GM12878 (cell line): ENCODE measurements at regions not wholly inside any gene's neighbourhood (a gene's known extent, or its start where the extent isn't known, plus 50 kb on each side); places are given as distances from the start of the nearest gene placed in this dataset.
A peak's percentile ranks its signal among the peaks of the same experiment; 100 is the strongest.

Experiments used
- CBX5 ChIP-seq: sonication (generic); IDR thresholded peaks from 2 replicates; pipeline ENCODE4 v1.6.1; 2016; ENCODE audit warnings: low read depth, moderate library complexity, mild to moderate bottlenecking, inconsistent platforms
- CHD2 ChIP-seq: IDR thresholded peaks from 2 replicates; pipeline ENCODE4 v1.6.1; 2011; ENCODE audit warnings: low read depth, low read length, improper control_type of control experiment, borderline replicate concordance
- TF ChIP-seq, protein P1 (sequence below): fragments of 450-650 bp; formaldehyde crosslinking; IDR thresholded peaks from 2 replicates; pipeline ENCODE4 v1.4.0; 2020; ENCODE audit warnings: mild to moderate bottlenecking, moderate library complexity

DNA sequence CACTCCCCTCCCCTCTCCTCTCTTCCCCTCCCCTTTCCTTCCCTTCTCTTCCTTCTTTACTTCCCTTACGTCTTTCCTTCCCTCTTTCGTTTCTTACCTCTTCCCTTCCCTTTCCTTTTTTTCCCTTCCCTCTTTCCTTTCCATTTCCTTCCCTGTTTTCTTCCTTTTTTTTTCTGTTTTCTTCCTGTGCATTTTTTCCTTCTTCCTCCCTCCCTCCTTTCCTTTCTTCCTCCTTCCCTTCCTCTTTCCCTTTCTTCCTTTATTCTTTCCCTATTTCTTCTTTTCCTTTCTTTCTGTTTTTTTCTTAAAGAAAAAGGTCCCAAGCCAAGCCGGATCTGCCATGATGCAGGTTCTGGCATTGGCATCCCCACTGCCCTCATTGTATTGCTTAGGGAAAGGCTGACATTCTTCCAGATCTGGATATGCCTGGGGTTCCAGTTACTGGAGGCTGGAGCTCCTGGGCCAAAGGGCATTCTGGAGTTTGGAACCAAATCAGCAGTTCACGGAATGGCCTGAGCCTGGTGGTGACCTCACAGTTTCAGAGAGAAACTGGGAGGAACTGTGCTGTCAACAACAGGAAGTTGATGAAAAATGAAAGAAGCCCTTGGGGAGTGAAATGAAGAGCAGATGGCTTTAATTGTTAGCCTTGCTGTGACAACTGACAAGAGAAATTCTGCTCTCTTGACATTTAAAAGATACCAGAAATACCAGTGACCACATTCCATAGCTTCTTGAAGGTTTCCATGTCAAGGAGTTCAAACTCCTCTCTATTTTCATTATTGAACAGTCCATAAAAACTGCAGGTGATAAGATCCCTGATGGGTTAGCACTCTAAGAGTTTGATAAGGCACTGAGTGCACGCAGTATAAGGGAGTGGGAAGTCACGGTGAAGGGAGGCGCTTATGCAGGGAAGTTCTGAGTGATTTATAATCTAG lies 622.1 kb downstream of the SPRY1 start:
- TF ChIP-seq CBX5 (0 out of 2 replicates have a peak, but pooled peaks have one; percentile 22), CHD2 (no peak)
- TF ChIP-seq, protein P1, sequence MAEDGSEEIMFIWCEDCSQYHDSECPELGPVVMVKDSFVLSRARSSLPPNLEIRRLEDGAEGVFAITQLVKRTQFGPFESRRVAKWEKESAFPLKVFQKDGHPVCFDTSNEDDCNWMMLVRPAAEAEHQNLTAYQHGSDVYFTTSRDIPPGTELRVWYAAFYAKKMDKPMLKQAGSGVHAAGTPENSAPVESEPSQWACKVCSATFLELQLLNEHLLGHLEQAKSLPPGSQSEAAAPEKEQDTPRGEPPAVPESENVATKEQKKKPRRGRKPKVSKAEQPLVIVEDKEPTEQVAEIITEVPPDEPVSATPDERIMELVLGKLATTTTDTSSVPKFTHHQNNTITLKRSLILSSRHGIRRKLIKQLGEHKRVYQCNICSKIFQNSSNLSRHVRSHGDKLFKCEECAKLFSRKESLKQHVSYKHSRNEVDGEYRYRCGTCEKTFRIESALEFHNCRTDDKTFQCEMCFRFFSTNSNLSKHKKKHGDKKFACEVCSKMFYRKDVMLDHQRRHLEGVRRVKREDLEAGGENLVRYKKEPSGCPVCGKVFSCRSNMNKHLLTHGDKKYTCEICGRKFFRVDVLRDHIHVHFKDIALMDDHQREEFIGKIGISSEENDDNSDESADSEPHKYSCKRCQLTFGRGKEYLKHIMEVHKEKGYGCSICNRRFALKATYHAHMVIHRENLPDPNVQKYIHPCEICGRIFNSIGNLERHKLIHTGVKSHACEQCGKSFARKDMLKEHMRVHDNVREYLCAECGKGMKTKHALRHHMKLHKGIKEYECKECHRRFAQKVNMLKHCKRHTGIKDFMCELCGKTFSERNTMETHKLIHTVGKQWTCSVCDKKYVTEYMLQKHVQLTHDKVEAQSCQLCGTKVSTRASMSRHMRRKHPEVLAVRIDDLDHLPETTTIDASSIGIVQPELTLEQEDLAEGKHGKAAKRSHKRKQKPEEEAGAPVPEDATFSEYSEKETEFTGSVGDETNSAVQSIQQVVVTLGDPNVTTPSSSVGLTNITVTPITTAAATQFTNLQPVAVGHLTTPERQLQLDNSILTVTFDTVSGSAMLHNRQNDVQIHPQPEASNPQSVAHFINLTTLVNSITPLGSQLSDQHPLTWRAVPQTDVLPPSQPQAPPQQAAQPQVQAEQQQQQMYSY: no peak
